Liver (tissue), 8 donors: ENCODE measurements at regions not wholly inside any gene's neighbourhood (a gene's known extent, or its start where the extent isn't known, plus 50 kb on each side); places are given as distances from the start of the nearest gene placed in this dataset.

ENCODE experiments used
- DNase-seq: peaks from one replicate; pipeline ENCODE4 v3.0.0-alpha.2; 2017; ENCODE audit warnings: low spot score
- H3K27ac ChIP-seq, 2 donors: one replicate each; pipeline ENCODE4 v1.7.0; 2013; ENCODE audit warnings: inconsistent platforms in 2 of 2, low read length in 2 of 2, control low read depth in 1 of 2, low read depth in 1 of 2, mild to moderate bottlenecking in 1 of 2
- H3K27me3 ChIP-seq, 4 donors: one replicate each; pipeline versions ENCODE4 v1.6.1 to v1.7.0; 2013; ENCODE audit warnings: low read length in 3 of 4, inconsistent platforms in 1 of 4, mild to moderate bottlenecking in 1 of 4, moderate library complexity in 1 of 4; ENCODE audit not compliant: control insufficient read depth in 4 of 4, insufficient read depth in 4 of 4
- H3K36me3 ChIP-seq, 4 donors: one replicate each; pipeline versions ENCODE4 v1.6.1 to v1.7.0; 2013; ENCODE audit warnings: low read length in 3 of 4, mild to moderate bottlenecking in 3 of 4, low read depth in 1 of 4, moderate library complexity in 1 of 4; ENCODE audit not compliant: control insufficient read depth in 4 of 4, insufficient read depth in 3 of 4
- H3K4me1 ChIP-seq, 4 donors: one replicate each; pipeline versions ENCODE4 v1.6.1 to v1.7.0; 2013; ENCODE audit warnings: low read length in 3 of 4, mild to moderate bottlenecking in 3 of 4, moderate library complexity in 1 of 4; ENCODE audit not compliant: control insufficient read depth in 4 of 4, insufficient read depth in 4 of 4
- H3K4me3 ChIP-seq, 3 donors: one replicate each; pipeline versions ENCODE4 v1.6.1 to v1.7.0; 2013; ENCODE audit warnings: low read length in 3 of 3, control low read depth in 1 of 3, low read depth in 1 of 3, mild to moderate bottlenecking in 1 of 3
- H3K9ac ChIP-seq, 2 donors: one replicate each; pipeline ENCODE4 v1.7.0; 2013; ENCODE audit warnings: low read length in 2 of 2, mild to moderate bottlenecking in 2 of 2, moderate library complexity in 2 of 2, control low read depth in 1 of 2, low read depth in 1 of 2
- H3K9me3 ChIP-seq, 4 donors: one replicate each; pipeline versions ENCODE4 v1.6.1 to v1.7.0; 2013; ENCODE audit warnings: low read length in 3 of 4; ENCODE audit not compliant: control insufficient read depth in 4 of 4
- CTCF ChIP-seq: fragments of 150-350 bp; IDR thresholded peaks from 2 replicates; pipeline ENCODE4 v1.5.1; 2017; ENCODE audit warnings: improper control_type of control experiment, low read depth, low read length; ENCODE audit not compliant: missing input control
- EGR1 ChIP-seq, 2 donors: IDR thresholded peaks; 2 replicates each; pipeline ENCODE4 v1.6.1; 2016 to 2018; ENCODE audit warnings: antibody characterized with exemption in 2 of 2, low read depth in 2 of 2
- FOXA1 ChIP-seq: IDR thresholded peaks from 2 replicates; pipeline ENCODE4 v1.6.1; 2016; ENCODE audit warnings: antibody characterized with exemption
- FOXA2 ChIP-seq: IDR thresholded peaks from 2 replicates; pipeline ENCODE4 v1.6.1; 2016; ENCODE audit warnings: antibody characterized with exemption
- HNF4A ChIP-seq, 2 donors: conservative IDR thresholded peaks; 2 replicates each; pipeline ENCODE4 v1.6.1; 2016; ENCODE audit warnings: antibody characterized with exemption in 2 of 2, mild to moderate bottlenecking in 2 of 2
- HNF4G ChIP-seq: IDR thresholded peaks from 2 replicates; pipeline ENCODE4 v1.6.1; 2016; ENCODE audit warnings: antibody characterized with exemption
- MAX ChIP-seq: IDR thresholded peaks from 2 replicates; pipeline ENCODE4 v1.6.1; 2016; ENCODE audit warnings: antibody characterized with exemption
- RAD21 ChIP-seq, 2 donors: IDR thresholded peaks; 2 replicates each; pipeline ENCODE4 v1.6.1; 2016; ENCODE audit warnings: antibody characterized with exemption in 2 of 2, mild to moderate bottlenecking in 2 of 2
- REST ChIP-seq: IDR thresholded peaks from 2 replicates; pipeline ENCODE4 v1.6.1; 2016; ENCODE audit warnings: antibody characterized with exemption, mild to moderate bottlenecking
- RXRA ChIP-seq, 2 donors: IDR thresholded peaks; 2 replicates each; pipeline ENCODE4 v1.6.1; 2017 to 2018; ENCODE audit warnings: antibody characterized with exemption in 2 of 2, mild to moderate bottlenecking in 1 of 2
- SP1 ChIP-seq: IDR thresholded peaks from 2 replicates; pipeline ENCODE4 v1.6.1; 2018; ENCODE audit warnings: antibody characterized with exemption, mild to moderate bottlenecking
- YY1 ChIP-seq: IDR thresholded peaks from 2 replicates; pipeline ENCODE4 v1.6.1; 2016; ENCODE audit warnings: antibody characterized with exemption, mild to moderate bottlenecking
- ZBTB33 ChIP-seq: IDR thresholded peaks from 2 replicates; pipeline ENCODE4 v1.6.1; 2016; ENCODE audit warnings: antibody characterized with exemption
- WGBS: extraction: QIAGEN DNeasy Blood & Tissue Kit; methylation state at CpG from one replicate; pipeline ENCODE4 v1.1.7; 2013; 5-methylcytosine and 5-hydroxymethylcytosine counted together
- donor health status: healthy.
- donor health status: healthy.
- donor health status: healthy.
- donor health status: healthy.
- donor health status: healthy.

- TF ChIP-seq CTCF (no peak), HNF4G (no peak), EGR1 (IDR thresholded peaks at IDR 0.05; ENCODE audit: low read depth in 2 of 2) (no peak), YY1 (no peak), RAD21 (IDR thresholded peaks at IDR 0.05) (no peak)
Observed at GRCh38 chr4:104283303-104283702, 211.4 kb downstream of the CXXC4 start (continued).

GRCh38 chr4:104279744-104280143 is 214.9 kb downstream of the CXXC4 start:
- Histone ChIP-seq H3K9ac (no peak overlapping the region), H3K36me3 (no peaks in the 10 kb centered on the region), H3K4me1 (no peaks in the 10 kb centered on the region), H3K27me3 (peaks cover 0 to 3% (median 0%) of the 10 kb centered on the region in 4 donors), H3K9me3 (no peaks in the 10 kb centered on the region), H3K27ac (no peak overlapping the region), H3K4me3 (no peak overlapping the region)
- TF ChIP-seq HNF4A (conservative IDR thresholded peaks at IDR 0.05) (no peak), RXRA (IDR thresholded peaks at IDR 0.05) (no peak), HNF4G (no peak), CTCF (no peak), REST (no peak), YY1 (no peak), RAD21 (IDR thresholded peaks at IDR 0.05) (no peak), ZBTB33 (no peak), MAX (no peak), SP1 (no peak), FOXA1 (no peak), FOXA2 (no peak)
- no peak for DNase-seq
- WGBS = 65% methylated on average over 5 of the region's 5 CpGs
